ENCODE measurements at regions not wholly inside any gene's neighbourhood (a gene's known extent, or its start where the extent isn't known, plus 50 kb on each side); places are given as distances from the start of the nearest gene placed in this dataset.

- ChIA-PET POLR2A (no interaction called here), CTCF (no interaction called here)
- H3K9me3 Mint-ChIP-seq = no peaks in the 10 kb centered on the region
- H3K27ac Mint-ChIP-seq = no peak overlapping the region
- no peak for TF ChIP-seq CTCF (IDR thresholded peaks at IDR 0.05)
- H3K4me1 Mint-ChIP-seq = no peaks in the 10 kb centered on the region
- H3K36me3 Mint-ChIP-seq (ENCODE audit: low read depth) = no peaks in the 10 kb centered on the region
- no peaks in the 10 kb centered on the region for H3K27me3 Mint-ChIP-seq
- intact Hi-C loops (cut with micrococcal nuclease) = no loop called here
- DNase-seq = no peak
- H3K4me3 Mint-ChIP-seq = no peak overlapping the region
- ATAC-seq (ENCODE audit: low read depth) = no peak
These were observed 261.8 kb upstream of the EDNRA start for GRCh38 chr4:147219145-147219544.

- Mint-ChIP-seq H3K27ac (no peak overlapping the region), H3K4me3 (no peak overlapping the region), H3K27me3 (no peaks in the 10 kb centered on the region), H3K4me1 (no peaks in the 10 kb centered on the region), H3K36me3 (ENCODE audit: low read depth) (no peaks in the 10 kb centered on the region), H3K9me3 (no peaks in the 10 kb centered on the region)
- no peak for TF ChIP-seq CTCF (IDR thresholded peaks at IDR 0.05)
- CTCF ChIA-PET = no interaction called here
- DNase-seq = no peak
- ATAC-seq (ENCODE audit: low read depth) = no peak
- POLR2A ChIA-PET = no interaction called here
- intact Hi-C loops (cut with micrococcal nuclease) = no loop called here
These were observed 260.1 kb upstream of the EDNRA start for GRCh38 chr4:147220833-147221232.

- intact Hi-C loops (cut with micrococcal nuclease) = no loop called here
- Mint-ChIP-seq H3K4me1 (no peaks in the 10 kb centered on the region), H3K27ac (no peak overlapping the region), H3K4me3 (no peak overlapping the region), H3K36me3 (ENCODE audit: low read depth) (no peaks in the 10 kb centered on the region), H3K9me3 (no peaks in the 10 kb centered on the region), H3K27me3 (no peaks in the 10 kb centered on the region)
- no peak for ATAC-seq (ENCODE audit: low read depth)
- DNase-seq = no peak
- CTCF ChIA-PET = no interaction called here
- TF ChIP-seq CTCF (IDR thresholded peaks at IDR 0.05) = no peak
- POLR2A ChIA-PET = no interaction called here
These were observed 258.0 kb upstream of the EDNRA start for GRCh38 chr4:147222906-147223305.

- Mint-ChIP-seq H3K4me1 (no peaks in the 10 kb centered on the region), H3K27me3 (no peaks in the 10 kb centered on the region), H3K27ac (no peak overlapping the region), H3K36me3 (ENCODE audit: low read depth) (no peaks in the 10 kb centered on the region), H3K4me3 (no peak overlapping the region), H3K9me3 (no peaks in the 10 kb centered on the region)
- POLR2A ChIA-PET = no interaction called here
- TF ChIP-seq CTCF (IDR thresholded peaks at IDR 0.05) = no peak
- DNase-seq = no peak
- ATAC-seq (ENCODE audit: low read depth) = no peak
- CTCF ChIA-PET = no interaction called here
- intact Hi-C loops (cut with micrococcal nuclease) = no loop called here
These were observed 257.3 kb upstream of the EDNRA start for GRCh38 chr4:147223576-147223975.

GRCh38 chr4:147236806-147237205, 244.1 kb upstream of the EDNRA start:
- no peak overlapping the region for H3K27ac Mint-ChIP-seq
- H3K4me1 Mint-ChIP-seq = no peaks in the 10 kb centered on the region
- DNase-seq (no peak), ATAC-seq (ENCODE audit: low read depth) (no peak)
- H3K36me3 Mint-ChIP-seq (ENCODE audit: low read depth) = no peaks in the 10 kb centered on the region
- TF ChIP-seq CTCF (IDR thresholded peaks at IDR 0.05) = no peak
- no peaks in the 10 kb centered on the region for H3K27me3 Mint-ChIP-seq
- H3K4me3 Mint-ChIP-seq = no peak overlapping the region
- intact Hi-C loops (cut with micrococcal nuclease) = no loop called here
- ChIA-PET POLR2A (no interaction called here), CTCF (no interaction called here)
- H3K9me3 Mint-ChIP-seq = no peaks in the 10 kb centered on the region
